CMK (cell line): ENCODE measurements at regions not wholly inside any gene's neighbourhood (a gene's known extent, or its start where the extent isn't known, plus 50 kb on each side); places are given as distances from the start of the nearest gene placed in this dataset.

Experiments
- DNase-seq: peaks from one replicate; pipeline ENCODE4 v3.0.0-alpha.2; 2010; ENCODE audit warnings: low read depth

GRCh38 chr20:50301165-50301564, 110.5 kb downstream of the CEBPB start:
- DNase-seq = no peak

- no peak for DNase-seq
Observed at GRCh38 chr20:50301712-50302111, 111.1 kb downstream of the CEBPB start.

- DNase-seq = no peak
Observed at GRCh38 chr20:50302341-50303057, 111.9 kb downstream of the CEBPB start.

GRCh38 chr20:50303573-50304500, 113.2 kb downstream of the CEBPB start:
- DNase-seq = no peak

DNA sequence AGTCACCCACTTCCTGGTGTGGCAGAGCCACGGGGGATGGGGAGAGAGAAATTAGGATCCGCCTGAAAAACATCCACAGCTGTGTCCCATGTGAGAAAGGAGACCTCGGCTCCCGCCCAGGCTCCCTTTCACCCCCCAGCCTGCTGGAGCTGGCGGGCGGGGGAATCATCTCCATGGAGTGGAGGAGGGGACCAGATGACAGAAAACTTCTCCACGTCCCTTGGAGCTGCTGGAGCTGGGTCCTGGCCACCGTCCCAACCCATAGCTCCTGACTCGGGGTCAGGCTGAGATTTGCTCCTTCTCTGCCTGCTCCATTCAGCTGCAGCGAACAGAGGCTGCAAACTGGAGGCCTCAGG, 113.8 kb downstream of the CEBPB start:
- DNase-seq = no peak

- DNase-seq = no peak
Observed at GRCh38 chr20:50304923-50305635, 114.4 kb downstream of the CEBPB start.

GRCh38 chr20:50305636-50306477, 115.2 kb downstream of the CEBPB start:
- no peak for DNase-seq

GRCh38 chr20:50306478-50307423, 116.1 kb downstream of the CEBPB start:
- DNase-seq = no peak

DNA sequence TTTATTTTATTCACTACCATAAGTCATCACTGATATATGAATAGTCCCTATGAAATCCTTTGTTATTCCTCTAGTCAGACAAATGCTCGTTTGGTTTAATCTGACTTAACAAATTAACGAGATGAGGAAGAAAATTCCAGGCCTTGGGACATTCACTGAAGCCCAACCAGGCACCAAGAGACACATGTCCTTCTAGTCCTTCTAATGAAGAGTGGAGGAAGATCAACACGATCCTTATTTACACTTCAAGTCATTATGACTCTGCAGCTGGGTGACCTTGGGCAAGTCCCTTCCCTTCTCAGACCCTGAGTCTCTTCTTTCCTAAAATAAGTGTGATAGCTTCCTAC, 117.5 kb downstream of the CEBPB start:
- DNase-seq = no peak

DNA sequence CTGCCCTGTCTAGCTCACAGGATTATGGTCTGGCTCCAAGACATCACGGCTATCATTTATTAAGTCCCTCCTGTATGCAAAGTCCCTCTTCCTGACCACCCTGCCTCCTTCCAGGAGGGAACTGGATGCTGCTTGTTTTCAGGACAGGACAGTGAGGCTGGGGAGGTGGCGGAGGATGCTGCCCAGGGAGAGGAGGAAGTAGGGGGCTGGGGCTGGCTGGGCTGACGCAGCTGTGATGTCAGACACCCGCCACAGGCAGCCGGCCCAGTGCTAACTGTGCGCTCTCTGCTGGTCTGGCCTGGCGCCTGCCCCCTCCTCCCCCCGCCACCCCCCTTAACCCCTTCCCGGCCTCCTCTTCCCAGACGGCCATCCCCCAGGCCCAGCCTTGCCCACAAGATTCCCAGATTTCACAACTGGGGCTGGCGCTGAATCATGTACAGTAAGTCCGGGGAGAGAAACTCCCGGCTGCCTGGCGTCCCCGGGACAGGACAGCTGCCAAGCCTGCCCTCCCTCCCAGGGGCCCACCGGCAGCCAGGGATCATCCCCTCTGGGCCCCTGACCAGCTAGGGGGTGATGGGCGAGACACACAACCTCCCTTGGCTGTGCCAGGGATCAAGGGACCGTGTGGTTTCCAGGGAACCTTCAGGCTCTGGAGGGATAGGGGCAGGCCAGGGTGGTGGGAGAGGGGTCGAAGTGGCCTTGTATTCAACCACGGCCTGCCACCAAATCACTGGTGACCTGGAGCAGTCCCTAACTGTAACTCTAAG, 118.1 kb downstream of the CEBPB start:
- DNase-seq = peak; percentile 39

DNA sequence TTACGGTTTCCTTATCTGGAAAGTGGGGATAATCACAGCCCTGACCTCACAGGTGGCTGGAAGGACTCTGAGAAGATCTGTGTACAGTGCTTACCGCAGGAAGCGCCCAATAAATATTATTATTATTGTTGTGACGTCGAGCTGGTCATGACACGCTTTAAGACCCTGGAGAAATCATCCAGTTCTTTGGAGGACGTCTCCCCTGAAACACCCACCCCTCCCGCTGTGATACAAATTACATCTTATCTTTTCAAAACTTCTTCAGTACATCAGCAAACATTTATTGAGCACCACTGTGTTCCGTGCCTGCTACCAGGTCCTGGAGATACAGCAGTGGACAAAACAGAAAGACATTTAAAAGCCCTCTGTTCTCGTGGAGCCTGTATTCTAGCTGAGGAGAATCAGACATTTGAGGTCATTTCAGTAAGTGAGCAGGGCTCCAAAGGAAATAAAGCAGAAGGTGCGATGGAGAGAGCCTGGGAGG, 118.7 kb downstream of the CEBPB start:
- DNase-seq = no peak

GRCh38 chr20:50309764-50310672, 119.4 kb downstream of the CEBPB start:
- no peak for DNase-seq

DNA sequence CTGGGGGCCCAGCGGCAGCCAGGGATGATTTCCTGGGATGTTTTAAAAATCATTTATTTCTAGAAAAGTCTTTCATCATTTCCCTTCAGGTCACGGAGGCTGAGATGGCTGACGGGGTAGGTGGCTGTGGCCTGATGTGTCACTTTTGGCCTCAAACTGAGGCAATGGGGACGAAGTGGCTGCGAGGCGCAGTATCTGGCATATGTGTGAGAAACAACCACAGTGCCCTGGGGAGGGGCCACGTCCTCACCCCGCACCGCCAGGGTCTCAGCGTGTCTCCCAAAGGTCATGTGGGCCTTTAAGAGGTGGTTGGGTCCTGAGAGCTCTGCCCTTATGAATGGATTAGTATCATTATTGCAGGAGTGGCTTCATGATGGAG, 120.0 kb downstream of the CEBPB start:
- DNase-seq = no peak

- no peak for DNase-seq
Observed at GRCh38 chr20:50311308-50312001, 120.8 kb downstream of the CEBPB start.

DNA sequence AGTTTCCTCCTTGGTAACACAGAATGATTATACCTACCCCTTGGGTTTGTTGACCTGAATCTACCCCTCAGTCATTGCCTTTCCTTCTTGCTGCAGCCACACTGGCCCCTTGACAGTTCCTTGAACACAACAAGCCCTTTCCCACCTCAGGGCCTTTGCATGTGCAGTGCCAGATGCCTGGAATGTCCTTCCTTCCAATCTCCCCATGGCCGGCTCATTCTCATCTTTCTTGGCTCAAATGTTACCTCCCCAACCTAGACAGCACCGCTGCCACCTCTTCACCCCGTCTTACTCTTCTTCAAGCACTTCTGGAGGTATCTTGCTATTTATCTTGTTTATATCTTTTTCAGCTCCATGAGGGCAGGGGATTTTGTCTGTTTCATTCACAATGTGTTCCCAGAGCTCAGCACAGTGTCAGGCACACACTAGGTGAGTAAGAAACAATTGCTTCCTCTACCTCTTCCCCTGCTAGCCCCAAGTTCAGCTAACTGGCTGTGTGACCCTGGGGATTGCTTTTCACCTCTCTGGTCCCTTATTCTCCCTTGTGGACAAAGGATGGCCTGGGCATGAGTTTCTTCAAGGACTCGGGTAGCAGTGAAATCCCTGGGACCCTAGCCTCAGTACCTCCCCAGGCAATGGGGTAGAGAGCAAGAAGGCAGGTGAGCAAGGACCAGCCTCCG, 121.5 kb downstream of the CEBPB start:
- DNase-seq = no peak

DNA sequence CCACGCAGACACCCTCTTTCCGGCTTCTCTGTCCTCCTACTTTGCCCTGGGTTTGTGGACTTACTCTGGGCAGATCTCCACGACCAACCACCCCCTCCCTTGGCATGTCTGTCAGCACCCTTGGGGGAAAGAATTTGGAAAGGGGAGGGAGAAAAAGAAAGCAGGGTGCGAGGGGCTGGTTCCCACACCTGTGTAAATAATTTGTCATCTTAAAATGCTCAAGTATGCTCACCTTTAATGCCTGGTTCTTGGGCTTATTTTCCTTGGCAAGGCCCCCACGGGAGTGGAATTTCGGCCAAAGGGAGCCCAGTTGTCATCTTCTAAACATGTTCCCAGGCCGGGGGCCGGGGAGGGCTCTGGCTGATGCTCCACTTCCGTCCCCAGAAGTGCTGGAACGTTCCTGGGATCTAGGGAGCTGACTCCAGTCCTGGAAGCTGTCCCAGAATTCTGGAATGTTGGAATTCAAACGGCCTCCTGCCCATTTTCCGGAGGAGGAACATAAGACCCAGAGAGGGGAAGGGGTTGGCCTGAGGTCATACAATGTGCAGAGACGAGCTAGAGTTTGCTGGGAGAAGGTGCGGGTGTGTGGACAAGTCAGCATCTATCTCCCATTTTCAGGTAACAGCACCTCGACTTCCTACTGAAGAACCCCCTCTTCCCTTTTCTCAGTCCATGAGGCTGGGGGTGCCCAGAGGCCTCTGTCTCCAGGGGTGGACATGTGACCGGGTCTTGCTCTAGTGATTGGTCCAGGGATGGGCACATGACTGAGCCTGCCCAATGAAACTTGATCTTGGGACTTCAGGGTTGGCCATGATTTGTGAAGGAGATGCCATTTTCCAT, 122.3 kb downstream of the CEBPB start:
- no peak for DNase-seq

GRCh38 chr20:50313522-50313820, 122.8 kb downstream of the CEBPB start:
- DNase-seq = no peak
